Stomach (tissue), 4 donors: ENCODE measurements at regions not wholly inside any gene's neighbourhood (a gene's known extent, or its start where the extent isn't known, plus 50 kb on each side); places are given as distances from the start of the nearest gene placed in this dataset.

Experiments
- POLR2AphosphoS5 ChIP-seq, 3 donors: sonication (generic); formaldehyde crosslinking; IDR thresholded peaks; one replicate each; pipeline ENCODE4 v1.6.1; 2016; ENCODE audit warnings: antibody characterized with exemption in 3 of 3
- TF ChIP-seq, protein P1 (sequence below), 7 experiments: fragments of 450-650 bp in 4 of 7; fragments of 200-600 bp in 3 of 7; sonication (generic) in 3 of 7; IDR thresholded peaks; one replicate each; pipeline ENCODE4 v1.5.1; 2016 to 2019; ENCODE audit warnings: antibody characterized with exemption in 7 of 7, control low read depth in 2 of 7, mild to moderate bottlenecking in 1 of 7

DNA sequence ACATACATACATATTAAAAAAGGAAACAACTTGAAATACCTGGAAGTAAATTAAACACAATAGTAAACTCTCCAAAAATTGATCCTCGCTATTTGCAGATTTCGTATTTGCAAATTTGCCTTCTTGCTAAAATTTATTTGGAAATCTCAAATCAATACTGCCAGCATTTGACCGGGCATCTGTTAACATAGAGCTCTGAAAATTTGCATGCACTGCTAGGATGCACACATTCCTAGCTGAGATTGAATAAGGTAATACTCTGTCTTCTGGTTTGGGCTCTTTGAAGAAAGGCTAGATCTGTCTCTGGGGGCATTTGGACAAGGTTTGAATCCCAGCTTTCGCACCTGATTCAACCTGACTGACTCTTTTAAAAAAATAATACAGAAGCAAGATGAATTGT lies 729.1 kb upstream of the MGAT4C start:
- TF ChIP-seq, protein P1, sequence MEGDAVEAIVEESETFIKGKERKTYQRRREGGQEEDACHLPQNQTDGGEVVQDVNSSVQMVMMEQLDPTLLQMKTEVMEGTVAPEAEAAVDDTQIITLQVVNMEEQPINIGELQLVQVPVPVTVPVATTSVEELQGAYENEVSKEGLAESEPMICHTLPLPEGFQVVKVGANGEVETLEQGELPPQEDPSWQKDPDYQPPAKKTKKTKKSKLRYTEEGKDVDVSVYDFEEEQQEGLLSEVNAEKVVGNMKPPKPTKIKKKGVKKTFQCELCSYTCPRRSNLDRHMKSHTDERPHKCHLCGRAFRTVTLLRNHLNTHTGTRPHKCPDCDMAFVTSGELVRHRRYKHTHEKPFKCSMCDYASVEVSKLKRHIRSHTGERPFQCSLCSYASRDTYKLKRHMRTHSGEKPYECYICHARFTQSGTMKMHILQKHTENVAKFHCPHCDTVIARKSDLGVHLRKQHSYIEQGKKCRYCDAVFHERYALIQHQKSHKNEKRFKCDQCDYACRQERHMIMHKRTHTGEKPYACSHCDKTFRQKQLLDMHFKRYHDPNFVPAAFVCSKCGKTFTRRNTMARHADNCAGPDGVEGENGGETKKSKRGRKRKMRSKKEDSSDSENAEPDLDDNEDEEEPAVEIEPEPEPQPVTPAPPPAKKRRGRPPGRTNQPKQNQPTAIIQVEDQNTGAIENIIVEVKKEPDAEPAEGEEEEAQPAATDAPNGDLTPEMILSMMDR (IDR thresholded peaks at IDR 0.05) = no peak
- no peak for TF ChIP-seq POLR2AphosphoS5 (IDR thresholded peaks at IDR 0.05)
